ENCODE measurements at regions not wholly inside any gene's neighbourhood (a gene's known extent, or its start where the extent isn't known, plus 50 kb on each side); places are given as distances from the start of the nearest gene placed in this dataset.

GRCh38 chr6:170057961-170058877, 232.7 kb downstream of the DLL1 start:
- TF ChIP-seq CTCF (conservative IDR thresholded peaks at IDR 0.05; ENCODE audit: low read depth, low read length) = no peak
- no peak for TF ChIP-seq EZH2 (IDR thresholded peaks at IDR 0.05; ENCODE audit: borderline replicate concordance, low read depth, low read length, poor library complexity, severe bottlenecking)
